ENCODE measurements at regions not wholly inside any gene's neighbourhood (a gene's known extent, or its start where the extent isn't known, plus 50 kb on each side); places are given as distances from the start of the nearest gene placed in this dataset.

GRCh38 chr7:145016068-145016467, 180.2 kb upstream of the TPK1 start:
- no peak overlapping the region for H4K91ac ChIP-seq (replicated peaks; ENCODE audit: insufficient read length, low read length)
- H2BK20ac ChIP-seq (ENCODE audit: low read length), result no peak overlapping the region
- no peaks in the 10 kb centered on the region for H3K23me2 ChIP-seq (ENCODE audit: low read depth, low read length)
- POLR2A ChIA-PET (ENCODE audit: partially characterized antibody), result interaction anchor here (1.4 kb wide), 1 partner anchor 12 kb away, joined by 3 read pairs; no protein-coding TSS in a partner anchor
- 74% methylated on average over 3 of the region's 3 CpGs; no CpG with 5 or more reads in 1 of the 2 experiments for WGBS, 2 experiments (ENCODE audit: extremely low coverage in 1 of 2, insufficient coverage in 1 of 2, insufficient read length in 1 of 2, insufficient replicate concordance in 2 of 2, low coverage in 1 of 2, low lambda C conversion rate in 2 of 2, missing lambda C conversion rate in 1 of 2)
- no peaks in the 10 kb centered on the region for H3K9me3 ChIP-seq (ENCODE audit: insufficient read depth in 2 of 2, low read depth in 1 of 2, low read length in 1 of 2)
- no peak overlapping the region for H3K23ac ChIP-seq (ENCODE audit: insufficient read length)
- H3K79me2 ChIP-seq (ENCODE audit: control insufficient read depth in 1 of 2, insufficient read depth in 2 of 2, low read length in 2 of 2), result no peaks in the 10 kb centered on the region
- H3K27ac ChIP-seq (ENCODE audit: low read depth, low read length), result no peak overlapping the region
- no peak overlapping the region for H2BK12ac ChIP-seq (ENCODE audit: low read depth, low read length)
- H2AFZ ChIP-seq (ENCODE audit: low read length), result no peak overlapping the region
- H3K4me2 ChIP-seq (ENCODE audit: insufficient read depth in 1 of 2, low read depth in 2 of 2, low read length in 2 of 2), result no peak overlapping the region
- no peak overlapping the region for H3K18ac ChIP-seq (ENCODE audit: extremely low read depth, low read length)
- H2BK5ac ChIP-seq (ENCODE audit: low read depth, low read length), result no peak overlapping the region
- H3K56ac ChIP-seq (replicated peaks; ENCODE audit: insufficient read length, low read depth, low read length), result no peak overlapping the region
- no peak overlapping the region for H3K14ac ChIP-seq (ENCODE audit: insufficient read length)
- H3K27me3 ChIP-seq (replicated peaks in 1 of 4; ENCODE audit: control insufficient read depth in 3 of 4, extremely low read depth in 1 of 4, insufficient read depth in 3 of 4, low read length in 3 of 4), result no peaks in the 10 kb centered on the region
- H3K36me3 ChIP-seq (ENCODE audit: control insufficient read depth in 2 of 4, insufficient read depth in 4 of 4, low read length in 3 of 4), result no peaks in the 10 kb centered on the region
- H4K8ac ChIP-seq (ENCODE audit: extremely low read depth, insufficient read depth, low read length), result no peak overlapping the region
- CTCF ChIA-PET (ENCODE audit: partially characterized antibody), result interaction anchor here (0.8 to 2.3 kb wide), 7 partner anchors 8 to 588 kb away, joined by 3 to 8 read pairs (median 3); no protein-coding TSS in a partner anchor
- H4K20me1 ChIP-seq (replicated peaks in 1 of 2; ENCODE audit: control insufficient read depth in 1 of 2, insufficient read depth in 2 of 2, low read length in 2 of 2), result no peaks in the 10 kb centered on the region
- H3K9ac ChIP-seq (replicated peaks in 1 of 4; ENCODE audit: extremely low read depth in 1 of 4, low read depth in 3 of 4, low read length in 3 of 4), result no peak overlapping the region
- FAIRE-seq (peak; percentile 39), DNase-seq (ENCODE audit: low read depth in 1 of 2, low spot score in 2 of 2) (peak in 1 of 2 experiments; percentile 15)
- H3K4ac ChIP-seq (replicated peaks; ENCODE audit: insufficient read length, low read depth, low read length), result no peak overlapping the region
- no peak overlapping the region for H2BK120ac ChIP-seq (replicated peaks; ENCODE audit: low read depth, low read length)
- H2AK5ac ChIP-seq (ENCODE audit: low read depth, low read length), result no peak overlapping the region
- no peak overlapping the region for H4K5ac ChIP-seq (ENCODE audit: insufficient read length, low read depth, low read length)
- H3K79me1 ChIP-seq (ENCODE audit: low read depth, low read length), result no peaks in the 10 kb centered on the region
- no peak overlapping the region for H3K4me3 ChIP-seq (ENCODE audit: extremely low read depth in 1 of 4, insufficient read depth in 2 of 4, low read depth in 3 of 4, low read length in 4 of 4)
- H3K4me1 ChIP-seq (replicated peaks in 1 of 4; ENCODE audit: control insufficient read depth in 3 of 4, insufficient read depth in 4 of 4, low read length in 3 of 4), result no peaks in the 10 kb centered on the region
- H2BK15ac ChIP-seq (ENCODE audit: low read length), result no peak overlapping the region
- no peak for TF ChIP-seq SIX5 (IDR thresholded peaks at IDR 0.05; ENCODE audit: low read depth, low read length)
- peak; percentile 74 to 78 for TF ChIP-seq RAD21 (IDR thresholded peaks at IDR 0.05 in 1 of 2, conservative IDR thresholded peaks at IDR 0.05 in 1 of 2; ENCODE audit: low read depth in 2 of 2, low read length in 2 of 2)
- peak in 2 of 3 experiments; percentile 52 to 72; a peak in 3 of 4 replicates for TF ChIP-seq CTCF (IDR thresholded peaks at IDR 0.05; ENCODE audit: control extremely low read depth in 1 of 3, insufficient read depth in 1 of 3, low read depth in 1 of 3, low read length in 3 of 3)
- TF ChIP-seq CEBPB (IDR thresholded peaks at IDR 0.05; ENCODE audit: low read depth, low read length), result 0 out of 2 replicates have a peak, but pooled peaks have one; percentile 18
- no peak for TF ChIP-seq TAF7 (optimal IDR thresholded peaks at IDR 0.05; ENCODE audit: borderline replicate concordance, low read depth, low read length)
- TF ChIP-seq SP4 (IDR thresholded peaks at IDR 0.05; ENCODE audit: low read length), result no peak
- no peak for TF ChIP-seq TAF1 (IDR thresholded peaks at IDR 0.05; ENCODE audit: low read depth, low read length)
- no peak for TF ChIP-seq CREB1 (IDR thresholded peaks at IDR 0.05)
- no peak for TF ChIP-seq ASH2L (IDR thresholded peaks at IDR 0.05; ENCODE audit: low read length)
- TF ChIP-seq GTF2F1 (IDR thresholded peaks at IDR 0.05; ENCODE audit: borderline replicate concordance, low read depth, low read length), result no peak
- no peak for TF ChIP-seq MAX (IDR thresholded peaks at IDR 0.05)
- no peak for TF ChIP-seq TEAD4 (IDR thresholded peaks at IDR 0.05; ENCODE audit: low read depth, low read length)
- TF ChIP-seq MAFK (IDR thresholded peaks at IDR 0.05; ENCODE audit: low read depth, low read length), result no peak
